Fibroblast of villous mesenchyme (primary cell): ENCODE measurements at regions not wholly inside any gene's neighbourhood (a gene's known extent, or its start where the extent isn't known, plus 50 kb on each side); places are given as distances from the start of the nearest gene placed in this dataset.

Experiments
- DNase-seq: peaks from one replicate; pipeline ENCODE4 v3.0.0-alpha.2; 2010; ENCODE audit warnings: low read depth
- H3K4me3 ChIP-seq: 2 replicates; pipeline ENCODE4 v1.5.1; 2011; ENCODE audit warnings: low read depth, mild to moderate bottlenecking, low read length
- TF ChIP-seq, protein P1 (sequence below): IDR thresholded peaks from 2 replicates; pipeline ENCODE4 v1.5.1; 2012; ENCODE audit warnings: low read depth, mild to moderate bottlenecking, low read length; ENCODE audit not compliant: insufficient read depth

DNA sequence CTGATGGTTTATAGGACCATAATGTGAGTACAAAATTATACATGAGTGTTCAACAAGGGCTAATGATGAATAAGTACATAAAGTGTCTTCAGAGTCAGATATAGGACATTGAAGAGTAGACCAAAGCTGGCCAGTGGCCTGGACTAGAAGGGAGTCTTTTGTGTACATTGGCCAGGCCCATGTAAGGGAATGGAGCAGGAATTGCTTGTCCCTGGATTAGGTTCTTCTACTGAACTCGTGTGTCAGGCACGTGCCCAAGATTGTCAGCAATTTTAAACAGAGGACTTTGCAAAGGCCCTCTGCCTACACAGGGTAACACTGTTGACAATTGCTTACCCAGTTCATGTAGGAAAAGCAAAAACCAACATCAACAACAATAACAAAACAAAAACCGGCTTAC, 196.0 kb upstream of the SEL1L start:
- DNase-seq, result no peak
- TF ChIP-seq, protein P1, sequence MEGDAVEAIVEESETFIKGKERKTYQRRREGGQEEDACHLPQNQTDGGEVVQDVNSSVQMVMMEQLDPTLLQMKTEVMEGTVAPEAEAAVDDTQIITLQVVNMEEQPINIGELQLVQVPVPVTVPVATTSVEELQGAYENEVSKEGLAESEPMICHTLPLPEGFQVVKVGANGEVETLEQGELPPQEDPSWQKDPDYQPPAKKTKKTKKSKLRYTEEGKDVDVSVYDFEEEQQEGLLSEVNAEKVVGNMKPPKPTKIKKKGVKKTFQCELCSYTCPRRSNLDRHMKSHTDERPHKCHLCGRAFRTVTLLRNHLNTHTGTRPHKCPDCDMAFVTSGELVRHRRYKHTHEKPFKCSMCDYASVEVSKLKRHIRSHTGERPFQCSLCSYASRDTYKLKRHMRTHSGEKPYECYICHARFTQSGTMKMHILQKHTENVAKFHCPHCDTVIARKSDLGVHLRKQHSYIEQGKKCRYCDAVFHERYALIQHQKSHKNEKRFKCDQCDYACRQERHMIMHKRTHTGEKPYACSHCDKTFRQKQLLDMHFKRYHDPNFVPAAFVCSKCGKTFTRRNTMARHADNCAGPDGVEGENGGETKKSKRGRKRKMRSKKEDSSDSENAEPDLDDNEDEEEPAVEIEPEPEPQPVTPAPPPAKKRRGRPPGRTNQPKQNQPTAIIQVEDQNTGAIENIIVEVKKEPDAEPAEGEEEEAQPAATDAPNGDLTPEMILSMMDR, result no peak
- no peak overlapping the region for H3K4me3 ChIP-seq

DNA sequence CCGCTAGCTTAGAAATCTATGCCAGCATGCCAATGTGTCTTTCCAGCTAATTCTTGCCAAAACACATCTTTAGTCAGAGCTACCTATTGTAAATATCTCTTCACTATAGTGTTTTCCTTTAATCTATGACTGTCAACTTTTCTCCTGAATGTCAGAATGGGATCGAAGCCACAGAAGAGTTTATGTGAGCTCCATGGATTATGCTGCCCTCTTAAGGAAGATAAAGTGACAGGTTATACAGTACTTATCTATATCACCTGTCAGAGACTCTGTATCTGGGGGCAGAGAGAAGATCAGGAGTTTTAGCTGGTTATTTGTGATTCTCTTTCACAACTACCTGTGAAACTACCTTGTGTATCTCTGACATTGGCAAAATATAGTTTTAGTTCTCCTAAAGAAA, 204.3 kb upstream of the SEL1L start:
- TF ChIP-seq, protein P1, result no peak
- no peak overlapping the region for H3K4me3 ChIP-seq
- no peak for DNase-seq

DNA sequence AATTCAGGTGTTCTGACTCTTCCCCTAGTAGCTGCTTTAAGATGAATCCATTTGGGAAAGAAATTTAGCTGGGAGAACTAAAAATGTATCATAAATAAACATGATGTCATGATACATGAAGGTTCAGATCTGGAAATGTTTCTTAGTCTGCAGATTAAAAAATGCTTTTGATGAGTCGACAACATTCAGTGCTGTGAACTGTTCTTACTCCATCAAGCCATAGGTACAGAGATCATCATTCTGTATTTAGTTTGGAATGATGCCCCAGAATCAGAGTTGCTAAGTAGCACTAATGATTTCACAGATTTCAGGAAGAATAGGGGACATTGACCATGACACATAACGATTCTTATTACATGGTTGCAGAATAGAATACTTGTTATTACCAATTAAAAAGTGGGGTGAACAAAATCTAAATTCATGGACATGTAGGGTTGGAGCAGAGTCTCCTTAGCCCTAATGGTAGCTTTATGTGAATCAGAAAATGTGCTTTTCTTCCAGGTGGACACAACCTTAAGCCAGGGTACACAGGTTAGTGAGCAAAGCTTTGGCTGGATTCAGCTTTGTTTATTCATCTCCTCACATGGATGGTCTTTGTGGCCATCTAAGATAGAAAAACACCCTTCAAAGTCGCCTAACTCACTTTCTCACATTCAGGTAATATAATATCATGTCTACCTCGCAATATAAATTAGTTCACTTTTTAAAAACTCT, 205.4 kb upstream of the SEL1L start:
- no peak overlapping the region for H3K4me3 ChIP-seq
- DNase-seq, result no peak
- TF ChIP-seq, protein P1, result no peak

DNA sequence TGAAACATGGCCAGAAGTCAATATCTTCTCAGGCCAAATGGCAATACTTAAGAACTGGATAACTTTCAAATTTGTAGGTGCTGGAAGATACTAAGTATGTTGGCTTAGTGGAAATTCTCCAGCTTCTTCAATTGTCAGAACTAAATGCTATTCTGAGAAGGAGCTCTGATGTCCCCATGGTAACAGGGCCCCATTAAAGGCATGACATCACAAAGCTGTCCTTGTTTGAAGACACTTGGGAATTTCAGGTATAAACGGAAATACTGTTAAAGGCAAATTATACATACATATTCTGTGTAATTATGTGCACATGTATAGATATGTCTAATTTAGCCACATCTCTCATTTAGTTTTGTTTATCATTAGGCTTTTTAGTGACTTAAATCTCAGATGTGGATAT, 210.0 kb upstream of the SEL1L start:
- TF ChIP-seq, protein P1, result no peak
- no peak overlapping the region for H3K4me3 ChIP-seq

DNA sequence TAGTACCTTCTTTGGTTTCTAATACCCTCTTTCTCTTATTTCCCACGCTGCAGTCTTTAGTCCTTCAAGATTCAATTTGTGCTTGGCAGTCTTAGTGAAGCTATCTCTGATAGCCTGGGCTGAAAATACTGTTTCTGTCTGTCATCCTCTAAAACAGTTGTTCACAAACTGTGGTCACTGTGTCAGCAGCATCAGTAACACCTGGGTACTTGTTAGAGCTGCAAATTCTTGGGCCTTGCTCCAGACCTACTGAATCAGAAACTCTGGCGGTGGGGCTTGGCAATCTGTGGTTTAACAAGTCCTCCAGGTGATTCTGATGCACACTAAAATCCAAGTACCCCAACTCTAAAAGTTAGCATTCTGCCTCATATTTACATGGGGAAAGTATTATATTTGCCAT, 217.5 kb upstream of the SEL1L start:
- no peak for DNase-seq
- TF ChIP-seq, protein P1, result no peak
- no peak overlapping the region for H3K4me3 ChIP-seq

More for the DNA sequence above, 210.0 kb upstream of the SEL1L start:
- no peak for DNase-seq

DNA sequence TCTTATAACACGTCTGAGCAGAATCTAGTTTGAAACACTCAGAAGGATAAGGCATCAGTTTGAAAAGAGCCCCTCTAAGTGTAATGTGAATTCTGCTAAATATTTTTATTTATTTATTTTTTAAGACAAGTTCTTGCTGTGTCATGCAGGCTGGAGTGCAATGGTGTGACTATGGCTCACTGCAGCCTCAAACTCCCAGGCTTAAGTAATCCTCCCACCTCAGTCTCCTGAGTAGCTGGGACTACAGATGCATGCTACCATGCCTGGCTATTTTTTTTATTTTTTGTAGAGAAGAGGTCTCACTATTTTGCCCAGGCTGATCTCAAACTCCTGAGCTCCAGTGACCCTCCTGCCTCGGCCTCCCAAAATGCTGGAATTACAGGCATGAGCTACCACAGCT, 225.9 kb upstream of the SEL1L start:
- TF ChIP-seq, protein P1, result no peak
- DNase-seq, result no peak
- H3K4me3 ChIP-seq, result no peak overlapping the region
